WTC11 (cell line): ENCODE measurements at regions not wholly inside any gene's neighbourhood (a gene's known extent, or its start where the extent isn't known, plus 50 kb on each side); places are given as distances from the start of the nearest gene placed in this dataset.

Source experiments
- CTCF ChIP-seq: fragments of 200-600 bp; IDR thresholded peaks from 2 replicates; pipeline ENCODE4 v1.8.0; 2022; ENCODE audit warnings: antibody characterized with exemption
- MYBL2 ChIP-seq: sonication (generic); formaldehyde crosslinking; IDR thresholded peaks from 2 replicates; pipeline ENCODE4 v1.8.1; 2023; ENCODE audit warnings: mild to moderate bottlenecking, moderate library complexity, missing genetic modification reagents
- NR3C1 ChIP-seq: sonication (generic); formaldehyde crosslinking; conservative IDR thresholded peaks from 2 replicates; pipeline ENCODE4 v1.8.1; 2023; ENCODE audit warnings: low read depth, mild to moderate bottlenecking, missing genetic modification reagents
- RELA ChIP-seq: sonication (generic); formaldehyde crosslinking; IDR thresholded peaks from 2 replicates; pipeline ENCODE4 v1.8.1; 2022; ENCODE audit warnings: missing genetic modification reagents, mild to moderate bottlenecking, borderline replicate concordance
- TF ChIP-seq, protein P1 (sequence below): sonication (generic); formaldehyde crosslinking; IDR thresholded peaks from 2 replicates; pipeline ENCODE4 v1.8.0; 2022; ENCODE audit warnings: mild to moderate bottlenecking, missing genetic modification reagents
- TF ChIP-seq, protein P2 (sequence below): sonication (generic); formaldehyde crosslinking; IDR thresholded peaks from 2 replicates; pipeline ENCODE4 v1.8.0; 2022; ENCODE audit warnings: mild to moderate bottlenecking, missing genetic modification reagents

DNA sequence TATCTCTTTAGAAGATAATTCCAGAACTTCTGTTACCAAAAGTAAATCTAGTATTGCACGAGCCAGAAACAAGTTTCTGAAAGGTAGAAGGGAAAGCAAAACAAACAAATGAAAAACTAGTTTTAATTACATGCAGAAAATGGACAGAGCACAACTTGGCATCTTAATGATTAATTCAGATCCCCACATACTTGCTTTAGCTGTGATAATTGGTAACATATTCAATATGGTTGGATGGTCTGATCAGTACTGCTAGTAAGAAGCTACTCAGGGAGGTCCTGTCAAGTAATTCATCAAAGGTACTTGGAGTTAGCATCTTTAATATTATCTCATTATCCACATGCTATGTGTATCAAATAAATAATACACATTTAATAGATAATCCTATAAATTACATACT is 204.3 kb downstream of the TRAM1L1 start:
- no peak for TF ChIP-seq CTCF
- TF ChIP-seq, protein P1, sequence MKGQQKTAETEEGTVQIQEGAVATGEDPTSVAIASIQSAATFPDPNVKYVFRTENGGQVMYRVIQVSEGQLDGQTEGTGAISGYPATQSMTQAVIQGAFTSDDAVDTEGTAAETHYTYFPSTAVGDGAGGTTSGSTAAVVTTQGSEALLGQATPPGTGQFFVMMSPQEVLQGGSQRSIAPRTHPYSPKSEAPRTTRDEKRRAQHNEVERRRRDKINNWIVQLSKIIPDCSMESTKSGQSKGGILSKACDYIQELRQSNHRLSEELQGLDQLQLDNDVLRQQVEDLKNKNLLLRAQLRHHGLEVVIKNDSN (CRISPR knock-in tag) = no peak
- TF ChIP-seq, protein P2, sequence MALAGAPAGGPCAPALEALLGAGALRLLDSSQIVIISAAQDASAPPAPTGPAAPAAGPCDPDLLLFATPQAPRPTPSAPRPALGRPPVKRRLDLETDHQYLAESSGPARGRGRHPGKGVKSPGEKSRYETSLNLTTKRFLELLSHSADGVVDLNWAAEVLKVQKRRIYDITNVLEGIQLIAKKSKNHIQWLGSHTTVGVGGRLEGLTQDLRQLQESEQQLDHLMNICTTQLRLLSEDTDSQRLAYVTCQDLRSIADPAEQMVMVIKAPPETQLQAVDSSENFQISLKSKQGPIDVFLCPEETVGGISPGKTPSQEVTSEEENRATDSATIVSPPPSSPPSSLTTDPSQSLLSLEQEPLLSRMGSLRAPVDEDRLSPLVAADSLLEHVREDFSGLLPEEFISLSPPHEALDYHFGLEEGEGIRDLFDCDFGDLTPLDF (CRISPR knock-in tag) = no peak
- TF ChIP-seq NR3C1 (CRISPR knock-in tag) = no peak
- TF ChIP-seq RELA (CRISPR knock-in tag) = no peak
- no peak for TF ChIP-seq MYBL2
